Immature natural killer cell (primary cell): ENCODE measurements at regions not wholly inside any gene's neighbourhood (a gene's known extent, or its start where the extent isn't known, plus 50 kb on each side); places are given as distances from the start of the nearest gene placed in this dataset.
"Not testable (repeated sequence)": the region's sequence is repeated elsewhere in the genome, so short reads cannot be mapped to it uniquely, and the experiment has no call there.

Experiments used
- DNase-seq, 3 donors: peaks; one replicate each; pipeline ENCODE4 v3.0.0; 2022; ENCODE audit warnings: mixed read lengths in 1 of 3
- H3K27ac Mint-ChIP-seq, 6 donors: one replicate each; pipeline ENCODE4 v1.8.0; 2020; ENCODE audit warnings: mixed read lengths in 6 of 6, mild to moderate bottlenecking in 5 of 6, inconsistent platforms in 4 of 6, moderate library complexity in 3 of 6
- H3K27me3 Mint-ChIP-seq, 3 donors: one replicate each; pipeline ENCODE4 v1.8.0; 2020 to 2021; ENCODE audit warnings: low read depth in 3 of 3, mild to moderate bottlenecking in 3 of 3, mixed read lengths in 3 of 3, moderate library complexity in 3 of 3, inconsistent platforms in 1 of 3
- H3K36me3 Mint-ChIP-seq, 3 donors: one replicate each; pipeline ENCODE4 v1.8.0; 2020; ENCODE audit warnings: mixed read lengths in 3 of 3, inconsistent platforms in 2 of 3, mild to moderate bottlenecking in 2 of 3
- H3K4me1 Mint-ChIP-seq, 2 donors: one replicate each; pipeline ENCODE4 v1.8.0; 2020; ENCODE audit warnings: inconsistent platforms in 2 of 2, mild to moderate bottlenecking in 2 of 2, mixed read lengths in 2 of 2, moderate library complexity in 1 of 2
- H3K4me3 Mint-ChIP-seq, 5 donors: one replicate each; pipeline ENCODE4 v1.8.0; 2020; ENCODE audit warnings: mild to moderate bottlenecking in 5 of 5, mixed read lengths in 5 of 5, inconsistent platforms in 3 of 5, moderate library complexity in 3 of 5
- H3K9me3 Mint-ChIP-seq, 6 donors: one replicate each; pipeline ENCODE4 v1.8.0; 2020; ENCODE audit warnings: mild to moderate bottlenecking in 6 of 6, mixed read lengths in 6 of 6, inconsistent platforms in 4 of 6, moderate library complexity in 3 of 6

DNA sequence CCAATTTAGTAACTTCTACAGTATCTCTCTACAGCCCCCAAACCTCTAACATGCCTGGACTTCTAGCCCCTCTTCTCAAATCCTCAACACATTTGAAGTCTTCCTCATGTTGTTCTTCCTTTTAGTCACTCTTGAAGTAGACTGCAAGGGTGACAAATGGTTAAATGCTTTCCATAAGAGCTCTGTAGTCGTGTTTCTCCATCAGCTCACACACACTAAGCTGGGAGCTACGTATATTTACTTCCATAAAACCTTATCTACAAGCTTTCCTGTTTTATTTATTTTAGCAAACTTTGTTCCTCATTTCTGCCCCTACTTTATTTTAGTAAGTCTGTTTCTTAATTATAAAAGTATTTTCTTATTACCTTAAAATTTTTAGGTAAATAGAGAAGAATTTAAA, 49.9 kb upstream of the NOTCH2NLA start:
- H3K4me1 Mint-ChIP-seq, H3K9me3 Mint-ChIP-seq, H3K4me3 Mint-ChIP-seq, DNase-seq, H3K27me3 Mint-ChIP-seq, H3K27ac Mint-ChIP-seq, H3K36me3 Mint-ChIP-seq: not testable (repeated sequence)
